ENCODE measurements at regions not wholly inside any gene's neighbourhood (a gene's known extent, or its start where the extent isn't known, plus 50 kb on each side); places are given as distances from the start of the nearest gene placed in this dataset.
A peak's percentile ranks its signal among the peaks of the same experiment; 100 is the strongest.
"Not testable (repeated sequence)": the region's sequence is repeated elsewhere in the genome, so short reads cannot be mapped to it uniquely, and the experiment has no call there.

DNA sequence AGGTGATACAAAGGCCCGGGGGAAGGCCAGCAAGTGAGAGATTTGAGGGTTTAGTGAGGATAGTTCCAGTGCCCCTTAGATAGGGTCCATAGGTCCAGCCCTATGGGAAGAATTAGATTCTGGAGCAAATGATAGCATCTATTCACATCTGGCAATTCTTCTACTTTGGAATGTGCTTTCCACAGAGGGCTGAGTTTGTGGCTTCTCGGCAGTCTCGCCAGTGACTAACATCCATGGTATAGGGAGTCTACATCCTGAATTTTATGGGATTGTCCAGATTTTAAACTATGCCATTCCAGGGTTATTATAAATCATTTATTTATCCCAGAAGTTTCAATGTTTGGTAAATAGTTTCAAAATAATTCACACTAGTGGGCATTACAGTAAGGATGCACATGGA, 207.3 kb upstream of the ADO start:
- Histone ChIP-seq H3K36me3 (ENCODE audit: insufficient read depth, low read depth, low read length) (no peaks in the 10 kb centered on the region), H3K4me3 (ENCODE audit: low read length) (no peak overlapping the region), H3K27ac (ENCODE audit: low read length) (no peak overlapping the region), H3K27me3 (ENCODE audit: insufficient read depth, low read length) (no peaks in the 10 kb centered on the region), H3K4me1 (ENCODE audit: insufficient read depth, low read length) (no peaks in the 10 kb centered on the region), H3K9me3 (ENCODE audit: insufficient read depth, low read depth, low read length) (no peaks in the 10 kb centered on the region), H3K9ac (ENCODE audit: low read depth, low read length) (no peak overlapping the region)

DNA sequence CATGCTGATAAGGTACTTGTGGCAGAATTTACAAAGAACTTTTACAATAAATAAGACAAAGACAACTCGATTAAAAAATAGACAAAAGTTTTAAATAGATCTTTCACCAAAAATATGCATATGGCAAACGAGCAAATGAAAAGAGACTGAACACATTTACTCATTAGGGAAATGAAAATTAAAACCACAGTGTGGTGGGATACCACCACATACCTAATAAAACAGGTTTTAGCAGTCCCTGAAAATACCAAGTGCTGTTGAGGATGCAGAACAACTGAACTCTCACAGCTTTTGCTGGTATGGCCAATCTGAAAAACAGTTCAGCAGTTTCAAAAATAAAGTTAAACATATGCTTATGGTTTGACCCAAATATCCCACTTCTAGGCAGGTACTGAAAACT, 205.4 kb upstream of the ADO start:
- no peaks in the 10 kb centered on the region for H3K27me3 ChIP-seq (ENCODE audit: insufficient read depth, low read length)
- no peaks in the 10 kb centered on the region for H3K9me3 ChIP-seq (ENCODE audit: insufficient read depth, low read depth, low read length)
- H3K27ac ChIP-seq (ENCODE audit: low read length): no peak overlapping the region
- H3K36me3 ChIP-seq (ENCODE audit: insufficient read depth, low read depth, low read length): no peaks in the 10 kb centered on the region
- H3K9ac ChIP-seq (ENCODE audit: low read depth, low read length): no peak overlapping the region
- no peaks in the 10 kb centered on the region for H3K4me1 ChIP-seq (ENCODE audit: insufficient read depth, low read length)
- no peak overlapping the region for H3K4me3 ChIP-seq (ENCODE audit: low read length)

DNA sequence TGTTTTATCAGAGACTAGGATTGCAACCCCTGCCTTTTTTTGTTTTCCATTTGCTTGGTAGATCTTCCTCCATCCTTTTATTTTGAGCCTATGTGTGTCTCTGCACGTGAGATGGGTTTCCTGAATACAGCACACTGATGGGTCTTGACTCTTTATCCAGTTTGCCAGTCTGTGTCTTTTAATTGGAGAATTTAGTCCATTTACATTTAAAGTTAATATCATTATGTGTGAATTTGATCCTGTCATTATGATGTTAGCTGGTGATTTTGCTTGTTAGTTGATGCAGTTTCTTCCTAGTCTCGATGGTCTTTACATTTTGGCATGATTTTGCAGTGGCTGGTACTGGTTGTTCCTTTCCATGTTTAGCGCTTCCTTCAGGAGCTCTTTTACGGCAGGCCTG, 198.0 kb upstream of the ADO start:
- H3K27me3 ChIP-seq (ENCODE audit: insufficient read depth, low read length); H3K9me3 ChIP-seq (ENCODE audit: insufficient read depth, low read depth, low read length); H3K36me3 ChIP-seq (ENCODE audit: insufficient read depth, low read depth, low read length); H3K9ac ChIP-seq (ENCODE audit: low read depth, low read length); H3K4me1 ChIP-seq (ENCODE audit: insufficient read depth, low read length); H3K27ac ChIP-seq (ENCODE audit: low read length); H3K4me3 ChIP-seq (ENCODE audit: low read length): not testable (repeated sequence)

DNA sequence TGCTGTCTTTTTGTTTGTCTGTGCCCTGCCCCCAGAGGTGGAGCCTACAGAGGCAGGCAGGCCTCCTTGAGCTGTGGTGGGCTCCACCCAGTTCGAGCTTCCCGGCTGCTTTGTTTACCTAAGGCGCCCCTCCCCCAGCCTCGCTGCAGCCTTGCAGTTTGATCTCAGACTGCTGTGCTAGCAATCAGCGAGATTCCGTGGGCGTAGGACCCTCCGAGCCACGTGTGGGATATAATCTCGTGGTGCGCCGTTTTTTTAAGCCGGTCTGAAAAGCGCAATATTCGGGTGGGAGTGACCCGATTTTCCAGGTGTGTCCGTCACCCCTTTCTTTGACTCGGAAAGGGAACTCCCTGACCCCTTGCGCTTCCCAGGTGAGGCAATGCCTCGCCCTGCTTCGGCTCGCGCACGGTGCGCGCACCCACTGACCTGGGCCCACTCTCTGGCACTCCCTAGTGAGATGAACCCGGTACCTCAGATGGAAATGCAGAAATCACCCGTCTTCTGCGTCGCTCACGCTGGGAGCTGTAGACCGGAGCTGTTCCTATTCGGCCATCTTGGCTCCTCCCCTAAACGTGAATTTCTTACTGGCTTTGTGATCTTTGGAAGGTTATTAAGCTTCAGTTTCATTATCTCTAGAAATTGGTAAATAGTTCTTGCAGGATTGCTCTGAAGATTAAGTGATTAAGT, 196.2 kb upstream of the ADO start:
- not testable (repeated sequence) for H3K27ac ChIP-seq (ENCODE audit: low read length); H3K4me1 ChIP-seq (ENCODE audit: insufficient read depth, low read length); H3K27me3 ChIP-seq (ENCODE audit: insufficient read depth, low read length); H3K36me3 ChIP-seq (ENCODE audit: insufficient read depth, low read depth, low read length); H3K9me3 ChIP-seq (ENCODE audit: insufficient read depth, low read depth, low read length); H3K9ac ChIP-seq (ENCODE audit: low read depth, low read length)
- H3K4me3 ChIP-seq (ENCODE audit: low read length): peak overlapping the region; percentile 42; the same call in 1 of the 2 replicates

DNA sequence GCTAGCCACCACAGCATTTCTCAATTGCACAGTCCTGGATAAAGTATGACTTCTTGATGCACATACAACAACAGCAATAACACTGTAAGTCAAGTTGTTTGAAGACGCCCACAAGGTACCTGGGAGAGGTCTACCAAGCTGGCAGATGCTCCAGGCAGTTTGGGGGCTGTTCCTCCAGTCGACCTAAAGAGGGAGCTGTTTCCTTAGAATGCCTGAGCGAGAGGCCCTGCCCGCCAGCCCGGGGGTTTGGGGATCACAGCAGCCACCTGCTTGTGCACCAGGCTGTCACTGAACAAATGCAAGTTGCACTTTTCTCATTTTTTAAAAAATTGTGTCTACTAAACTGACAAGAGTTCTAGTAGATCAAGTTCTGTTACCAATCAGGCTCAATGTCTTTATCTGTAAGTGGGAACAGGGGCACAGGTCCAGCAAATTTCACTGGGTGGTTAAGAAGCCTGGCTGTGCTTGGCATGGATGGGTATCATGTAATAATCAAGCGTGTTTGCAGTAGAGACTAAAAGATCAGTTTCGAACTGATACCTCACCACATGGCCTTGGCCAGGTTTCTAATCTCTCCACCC, 193.8 kb upstream of the ADO start:
- H3K27ac ChIP-seq (ENCODE audit: low read length): no peak overlapping the region
- no peaks in the 10 kb centered on the region for H3K36me3 ChIP-seq (ENCODE audit: insufficient read depth, low read depth, low read length)
- H3K27me3 ChIP-seq (ENCODE audit: insufficient read depth, low read length): no peaks in the 10 kb centered on the region
- no peaks in the 10 kb centered on the region for H3K9me3 ChIP-seq (ENCODE audit: insufficient read depth, low read depth, low read length)
- H3K9ac ChIP-seq (ENCODE audit: low read depth, low read length): no peak overlapping the region
- no peak overlapping the region for H3K4me3 ChIP-seq (ENCODE audit: low read length)
- H3K4me1 ChIP-seq (ENCODE audit: insufficient read depth, low read length): no peaks in the 10 kb centered on the region

DNA sequence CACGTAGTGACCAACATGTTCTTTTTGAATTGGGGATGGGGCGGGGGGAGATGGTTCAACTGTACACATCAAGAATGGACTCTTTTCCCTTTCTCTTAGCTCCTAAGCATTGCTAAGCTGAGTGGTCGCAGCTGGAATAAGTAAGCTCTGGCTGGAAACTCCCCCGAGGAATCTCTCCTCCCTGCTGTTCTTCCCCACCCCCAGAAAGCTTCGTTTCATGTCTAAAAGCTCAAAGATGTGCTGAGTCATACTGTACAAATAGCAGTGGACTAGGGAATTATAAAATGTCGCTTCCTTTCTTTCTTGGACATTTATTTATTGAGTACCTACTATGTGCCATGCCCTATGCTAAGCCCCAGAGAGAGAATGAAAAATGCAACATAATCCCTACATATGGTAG, 191.1 kb upstream of the ADO start:
- no peak overlapping the region for H3K4me3 ChIP-seq (ENCODE audit: low read length)
- H3K27ac ChIP-seq (ENCODE audit: low read length): no peak overlapping the region
- no peaks in the 10 kb centered on the region for H3K27me3 ChIP-seq (ENCODE audit: insufficient read depth, low read length)
- H3K9me3 ChIP-seq (ENCODE audit: insufficient read depth, low read depth, low read length): no peaks in the 10 kb centered on the region
- no peaks in the 10 kb centered on the region for H3K4me1 ChIP-seq (ENCODE audit: insufficient read depth, low read length)
- no peaks in the 10 kb centered on the region for H3K36me3 ChIP-seq (ENCODE audit: insufficient read depth, low read depth, low read length)
- H3K9ac ChIP-seq (ENCODE audit: low read depth, low read length): no peak overlapping the region

DNA sequence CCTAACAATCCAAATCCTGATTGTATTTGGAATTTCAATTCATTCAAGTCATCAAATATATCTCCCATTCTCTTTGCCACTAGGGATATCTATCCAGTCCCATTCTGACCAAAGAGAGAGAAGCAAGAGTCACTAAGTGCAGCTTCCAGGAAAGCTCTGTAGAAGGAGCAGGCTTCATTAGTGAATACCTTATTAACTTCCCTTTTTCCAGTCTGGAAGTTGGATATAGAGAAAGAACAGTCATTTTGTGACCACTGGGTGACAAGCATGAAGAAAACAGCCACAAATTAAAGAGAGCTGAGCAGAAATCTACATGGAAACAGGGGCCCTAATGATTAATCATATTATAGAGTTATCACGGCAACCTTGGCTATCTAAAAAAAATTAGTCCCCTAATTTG, 190.7 kb upstream of the ADO start:
- no peaks in the 10 kb centered on the region for H3K27me3 ChIP-seq (ENCODE audit: insufficient read depth, low read length)
- no peaks in the 10 kb centered on the region for H3K36me3 ChIP-seq (ENCODE audit: insufficient read depth, low read depth, low read length)
- H3K4me1 ChIP-seq (ENCODE audit: insufficient read depth, low read length): no peaks in the 10 kb centered on the region
- H3K9me3 ChIP-seq (ENCODE audit: insufficient read depth, low read depth, low read length): no peaks in the 10 kb centered on the region
- no peak overlapping the region for H3K4me3 ChIP-seq (ENCODE audit: low read length)
- no peak overlapping the region for H3K9ac ChIP-seq (ENCODE audit: low read depth, low read length)
- no peak overlapping the region for H3K27ac ChIP-seq (ENCODE audit: low read length)

DNA sequence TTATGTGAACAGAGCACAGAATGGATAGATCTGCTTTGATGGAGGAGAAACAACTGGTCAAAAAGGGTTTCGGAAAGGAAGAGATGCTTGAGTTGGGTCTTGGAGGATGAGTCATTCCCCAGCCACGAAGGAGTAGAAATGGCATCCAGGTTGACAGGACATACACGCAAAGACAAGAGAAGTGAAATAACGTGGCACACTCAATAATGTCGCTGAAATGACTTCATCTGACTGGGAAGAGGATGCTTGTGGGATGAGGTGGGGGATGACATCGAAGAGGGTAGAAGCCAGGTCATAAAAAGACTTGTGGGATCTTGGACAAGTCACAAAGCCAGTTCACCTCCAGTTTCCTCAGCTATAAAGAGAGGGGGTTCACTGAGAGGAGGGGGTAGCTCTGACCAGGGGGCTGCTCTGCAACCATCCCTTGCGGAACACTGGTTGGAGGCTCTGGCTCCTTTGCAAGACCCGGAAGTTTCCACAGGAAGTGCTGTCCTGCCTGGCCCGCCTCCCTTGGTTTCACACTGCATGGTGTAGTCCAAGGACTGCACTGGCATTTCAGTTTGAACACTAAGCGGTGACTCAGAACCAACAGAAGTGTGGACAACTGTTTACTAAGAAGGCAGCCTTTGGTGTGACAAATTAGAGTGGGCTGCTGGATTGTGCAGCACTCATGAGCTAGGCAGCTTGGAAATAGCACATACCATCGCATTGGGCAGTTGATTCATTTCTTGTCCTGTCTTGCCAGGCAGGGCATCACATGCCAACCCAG, 189.9 kb upstream of the ADO start:
- Histone ChIP-seq H3K36me3 (ENCODE audit: insufficient read depth, low read depth, low read length) (no peaks in the 10 kb centered on the region), H3K4me1 (ENCODE audit: insufficient read depth, low read length) (no peaks in the 10 kb centered on the region), H3K4me3 (ENCODE audit: low read length) (no peak overlapping the region), H3K27ac (ENCODE audit: low read length) (no peak overlapping the region), H3K9ac (ENCODE audit: low read depth, low read length) (no peak overlapping the region), H3K27me3 (ENCODE audit: insufficient read depth, low read length) (no peaks in the 10 kb centered on the region), H3K9me3 (ENCODE audit: insufficient read depth, low read depth, low read length) (no peaks in the 10 kb centered on the region)

DNA sequence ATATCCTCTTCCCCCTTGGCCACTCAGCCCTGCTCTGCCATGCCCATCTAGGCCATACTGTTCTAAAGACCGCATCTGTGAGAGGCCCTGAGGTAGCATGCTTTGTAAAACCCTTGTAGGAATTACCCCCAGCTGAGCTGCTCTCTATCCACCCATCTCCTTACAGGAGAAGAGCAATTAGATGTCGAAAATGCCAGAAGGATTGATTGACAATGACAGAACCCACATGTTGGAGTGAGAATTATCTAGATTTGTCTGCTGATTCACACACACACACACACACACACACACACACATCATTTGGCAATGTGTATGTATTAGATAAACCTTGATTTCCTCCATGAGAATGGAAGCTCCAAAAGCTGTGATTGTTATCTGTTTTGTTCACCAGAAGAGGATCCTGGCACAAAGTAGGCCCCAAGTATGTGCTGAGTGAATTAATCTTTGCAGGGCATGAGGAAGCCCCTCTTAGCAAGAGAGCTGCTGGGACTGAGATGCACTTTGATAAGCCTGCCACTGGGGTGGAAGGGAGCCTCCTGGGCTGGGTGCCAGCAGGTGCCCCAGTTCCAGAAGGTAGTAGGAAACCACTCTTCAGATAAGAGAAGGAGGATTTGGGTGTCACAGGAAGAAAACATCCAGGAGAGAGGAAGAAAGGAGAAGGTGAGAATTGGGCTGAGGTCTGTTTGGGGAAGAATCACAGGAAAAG, 187.5 kb upstream of the ADO start:
- Histone ChIP-seq H3K9ac (ENCODE audit: low read depth, low read length) (no peak overlapping the region), H3K27me3 (ENCODE audit: insufficient read depth, low read length) (no peaks in the 10 kb centered on the region), H3K4me1 (ENCODE audit: insufficient read depth, low read length) (no peaks in the 10 kb centered on the region), H3K27ac (ENCODE audit: low read length) (no peak overlapping the region), H3K9me3 (ENCODE audit: insufficient read depth, low read depth, low read length) (no peaks in the 10 kb centered on the region), H3K36me3 (ENCODE audit: insufficient read depth, low read depth, low read length) (no peaks in the 10 kb centered on the region), H3K4me3 (ENCODE audit: low read length) (no peak overlapping the region)

DNA sequence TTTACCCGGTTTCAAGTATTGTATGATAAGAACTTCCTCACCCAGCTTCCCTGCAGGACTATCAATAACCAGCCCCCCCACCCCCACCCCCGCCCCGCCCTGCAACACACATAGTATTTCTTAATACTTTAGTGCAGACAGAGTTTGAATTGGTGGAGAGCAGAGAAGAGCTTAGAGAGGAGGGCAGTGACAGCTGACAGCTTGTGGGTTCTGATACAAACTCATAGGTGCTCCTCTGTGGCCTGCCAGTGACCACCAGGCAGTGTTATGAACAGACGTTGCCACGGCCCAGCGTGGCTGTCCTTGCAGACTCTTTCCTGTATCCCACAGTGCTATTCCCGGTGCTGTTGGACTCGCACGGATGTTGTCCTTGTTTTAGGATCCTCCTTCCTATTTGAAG, 186.9 kb upstream of the ADO start:
- Histone ChIP-seq H3K36me3 (ENCODE audit: insufficient read depth, low read depth, low read length) (no peaks in the 10 kb centered on the region), H3K27me3 (ENCODE audit: insufficient read depth, low read length) (no peaks in the 10 kb centered on the region), H3K9ac (ENCODE audit: low read depth, low read length) (no peak overlapping the region), H3K4me3 (ENCODE audit: low read length) (no peak overlapping the region), H3K4me1 (ENCODE audit: insufficient read depth, low read length) (no peaks in the 10 kb centered on the region), H3K27ac (ENCODE audit: low read length) (no peak overlapping the region), H3K9me3 (ENCODE audit: insufficient read depth, low read depth, low read length) (no peaks in the 10 kb centered on the region)

DNA sequence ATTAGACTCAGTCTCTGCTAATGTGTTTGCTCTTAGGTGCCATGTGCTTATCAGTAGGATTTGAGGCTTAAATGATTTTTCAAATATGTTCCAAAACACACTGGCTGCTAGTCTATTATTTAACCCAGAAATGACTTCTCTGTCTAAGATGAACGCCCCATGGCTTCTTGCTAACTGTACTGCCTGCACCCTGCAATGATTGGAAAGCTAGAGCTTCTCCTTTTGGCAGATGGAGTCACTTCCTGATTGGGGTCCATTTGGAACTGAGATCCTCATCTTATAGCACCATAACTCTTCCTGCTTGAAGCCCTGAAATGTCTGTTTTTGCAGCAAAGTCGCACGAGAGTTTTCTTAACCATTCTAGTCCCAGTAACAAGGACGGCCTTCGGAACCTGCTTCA, 186.5 kb upstream of the ADO start:
- H3K36me3 ChIP-seq (ENCODE audit: insufficient read depth, low read depth, low read length): no peaks in the 10 kb centered on the region
- H3K9me3 ChIP-seq (ENCODE audit: insufficient read depth, low read depth, low read length): no peaks in the 10 kb centered on the region
- H3K27ac ChIP-seq (ENCODE audit: low read length): no peak overlapping the region
- H3K4me3 ChIP-seq (ENCODE audit: low read length): no peak overlapping the region
- no peaks in the 10 kb centered on the region for H3K4me1 ChIP-seq (ENCODE audit: insufficient read depth, low read length)
- no peaks in the 10 kb centered on the region for H3K27me3 ChIP-seq (ENCODE audit: insufficient read depth, low read length)
- H3K9ac ChIP-seq (ENCODE audit: low read depth, low read length): no peak overlapping the region

Measured in iPS-20b (cell line).